Ovary (tissue), 3 donors: ENCODE measurements at regions not wholly inside any gene's neighbourhood (a gene's known extent, or its start where the extent isn't known, plus 50 kb on each side); places are given as distances from the start of the nearest gene placed in this dataset.

Source experiments
- POLR2A ChIP-seq: fragments of 450-650 bp; IDR thresholded peaks from one replicate; pipeline ENCODE4 v1.6.1; 2017; ENCODE audit warnings: antibody characterized with exemption, mild to moderate bottlenecking, moderate library complexity
- TF ChIP-seq, protein P1 (sequence below), 3 donors: fragments of 450-650 bp in 2 of 3; fragments of 200-600 bp in 1 of 3; IDR thresholded peaks; one replicate each; pipeline versions ENCODE4 v1.5.1 to v1.8.0; 2016 to 2022; ENCODE audit warnings: antibody characterized with exemption in 3 of 3, mild to moderate bottlenecking in 1 of 3
- donor health status: DM: no; HTN: no; CAD: no.

DNA sequence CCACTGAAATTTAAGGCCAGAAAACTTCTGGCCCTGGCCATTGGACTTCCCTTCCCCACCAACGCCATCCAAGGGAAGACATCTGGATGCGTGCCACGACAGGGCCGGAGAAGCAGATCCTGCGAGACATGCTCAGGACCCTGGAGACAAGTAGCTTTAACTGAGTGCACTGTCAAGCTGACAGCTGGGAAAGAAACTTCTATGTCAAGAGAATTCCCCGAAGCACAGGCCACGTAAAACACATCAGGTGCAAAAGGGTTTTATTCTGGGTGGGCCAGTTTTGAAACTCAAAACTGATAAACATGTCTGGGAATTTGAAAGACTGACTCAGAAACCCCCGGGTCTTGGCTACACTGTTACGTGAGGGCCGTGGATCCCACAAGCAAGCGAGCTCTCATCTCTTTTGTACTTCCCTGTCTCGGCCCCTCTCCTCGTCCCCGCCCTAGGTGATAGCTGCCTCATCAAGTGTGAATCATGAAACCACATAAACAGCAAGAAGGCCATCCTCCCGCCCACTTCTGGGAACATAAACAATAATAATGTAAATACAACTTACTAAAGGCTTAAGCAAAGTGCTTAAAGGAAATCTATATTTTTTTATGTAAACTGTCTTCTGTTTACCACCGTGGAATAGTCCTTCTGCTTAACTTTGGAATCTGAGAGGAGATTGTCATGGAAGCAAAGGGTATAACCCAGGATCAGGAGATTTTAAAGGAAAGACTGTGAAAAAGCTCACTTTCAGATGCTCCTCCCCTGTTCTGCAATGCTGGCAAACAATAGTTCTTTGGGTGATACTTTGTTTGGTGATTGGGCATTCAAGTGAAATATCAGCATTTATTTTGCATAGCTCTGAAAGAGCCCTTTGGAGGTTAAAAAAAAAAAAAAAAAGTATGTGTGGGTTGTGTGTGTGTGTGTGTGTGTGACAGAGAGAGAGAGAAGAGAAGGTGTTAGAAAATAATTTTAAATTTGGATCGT, 406.0 kb upstream of the MAF start:
- TF ChIP-seq, protein P1, sequence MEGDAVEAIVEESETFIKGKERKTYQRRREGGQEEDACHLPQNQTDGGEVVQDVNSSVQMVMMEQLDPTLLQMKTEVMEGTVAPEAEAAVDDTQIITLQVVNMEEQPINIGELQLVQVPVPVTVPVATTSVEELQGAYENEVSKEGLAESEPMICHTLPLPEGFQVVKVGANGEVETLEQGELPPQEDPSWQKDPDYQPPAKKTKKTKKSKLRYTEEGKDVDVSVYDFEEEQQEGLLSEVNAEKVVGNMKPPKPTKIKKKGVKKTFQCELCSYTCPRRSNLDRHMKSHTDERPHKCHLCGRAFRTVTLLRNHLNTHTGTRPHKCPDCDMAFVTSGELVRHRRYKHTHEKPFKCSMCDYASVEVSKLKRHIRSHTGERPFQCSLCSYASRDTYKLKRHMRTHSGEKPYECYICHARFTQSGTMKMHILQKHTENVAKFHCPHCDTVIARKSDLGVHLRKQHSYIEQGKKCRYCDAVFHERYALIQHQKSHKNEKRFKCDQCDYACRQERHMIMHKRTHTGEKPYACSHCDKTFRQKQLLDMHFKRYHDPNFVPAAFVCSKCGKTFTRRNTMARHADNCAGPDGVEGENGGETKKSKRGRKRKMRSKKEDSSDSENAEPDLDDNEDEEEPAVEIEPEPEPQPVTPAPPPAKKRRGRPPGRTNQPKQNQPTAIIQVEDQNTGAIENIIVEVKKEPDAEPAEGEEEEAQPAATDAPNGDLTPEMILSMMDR (IDR thresholded peaks at IDR 0.05): no peak
- no peak for TF ChIP-seq POLR2A
